ENCODE measurements at regions not wholly inside any gene's neighbourhood (a gene's known extent, or its start where the extent isn't known, plus 50 kb on each side); places are given as distances from the start of the nearest gene placed in this dataset.
A peak's percentile ranks its signal among the peaks of the same experiment; 100 is the strongest.
"Not testable (repeated sequence)": the region's sequence is repeated elsewhere in the genome, so short reads cannot be mapped to it uniquely, and the experiment has no call there.

GRCh38 chr3:171981271-171981605, 58.1 kb upstream of the FNDC3B start:
- DNase-seq: no peak

- DNase-seq: peak; percentile 60
These were observed 56.5 kb upstream of the FNDC3B start for GRCh38 chr3:171982828-171983227.

DNA sequence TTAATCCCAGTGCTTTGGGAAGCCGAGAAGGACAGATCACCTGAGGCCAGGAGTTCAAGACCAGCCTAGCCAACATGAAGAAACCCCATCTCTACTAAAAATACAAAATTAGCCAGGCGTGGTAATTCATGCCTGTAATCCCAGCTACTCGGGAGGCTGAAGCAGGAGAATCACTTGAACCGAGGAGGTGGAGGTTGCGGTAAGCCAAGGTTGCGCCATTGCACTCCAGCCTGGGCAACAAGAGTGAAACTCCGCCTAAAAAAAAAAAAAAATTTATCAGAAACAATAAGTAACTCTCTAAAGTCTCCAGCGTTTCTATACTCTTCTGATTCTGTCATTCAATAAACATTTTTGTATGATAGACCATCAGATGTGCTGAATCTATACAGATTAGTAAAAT, 55.7 kb upstream of the FNDC3B start:
- not testable (repeated sequence) for DNase-seq

DNA sequence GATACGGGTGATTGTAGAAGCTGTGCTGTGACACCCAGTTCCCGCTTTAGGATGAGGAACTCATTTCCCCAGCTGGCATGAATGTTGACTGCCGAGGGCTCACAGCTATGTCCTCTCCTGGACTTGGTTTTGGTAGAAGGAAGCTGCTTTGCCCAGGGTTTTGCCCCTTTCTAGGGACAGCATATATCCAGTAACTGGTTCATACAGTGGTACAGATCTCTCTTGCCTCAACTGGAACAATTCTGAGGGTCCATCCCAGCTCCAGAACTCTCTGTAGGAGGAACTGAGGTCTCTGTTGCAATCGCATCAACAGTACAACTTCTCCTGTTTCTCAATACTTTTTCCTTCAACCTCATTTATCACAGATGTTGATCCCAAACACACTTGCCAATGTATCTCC, 54.5 kb upstream of the FNDC3B start:
- no peak for DNase-seq

- DNase-seq: no peak
These were observed 53.2 kb upstream of the FNDC3B start for GRCh38 chr3:171986176-171986575.

- peak; percentile 23 for DNase-seq
These were observed 52.4 kb upstream of the FNDC3B start for GRCh38 chr3:171986757-171987518.
